ENCODE measurements at regions not wholly inside any gene's neighbourhood (a gene's known extent, or its start where the extent isn't known, plus 50 kb on each side); places are given as distances from the start of the nearest gene placed in this dataset.

- TF ChIP-seq POLR2A (IDR thresholded peaks at IDR 0.05; ENCODE audit: low read depth, low read length) (no peak), POLR2AphosphoS5 (IDR thresholded peaks at IDR 0.05; ENCODE audit: low read depth, low read length) (no peak)
Measured at GRCh38 chr5:126099077-126099476, 324.1 kb upstream of the GRAMD2B start.

Measured in GM12892 (cell line).